ENCODE measurements at regions not wholly inside any gene's neighbourhood (a gene's known extent, or its start where the extent isn't known, plus 50 kb on each side); places are given as distances from the start of the nearest gene placed in this dataset.

- WGBS, 2 donors, result 70 to 81% methylated on average over 1 of the region's 1 CpG
- ATAC-seq (ENCODE audit: insufficient read depth, low FRiP score) (peak; percentile 65), DNase-seq (peak in 1 of 3 donors; percentile 15)
- peaks cover 0 to 72% (median 29%) of the 10 kb centered on the region in 3 donors for H3K27me3 ChIP-seq (ENCODE audit: control insufficient read depth in 3 of 3, insufficient read depth in 3 of 3, low read length in 2 of 3)
- peaks cover 0 to 10% (median 0%) of the 10 kb centered on the region in 5 donors for H3K4me1 ChIP-seq (ENCODE audit: control insufficient read depth in 5 of 5, insufficient read depth in 5 of 5, low read length in 5 of 5)
- H3K9me3 ChIP-seq (ENCODE audit: control insufficient read depth in 4 of 4, insufficient read depth in 3 of 4, low read length in 3 of 4), result no peaks in the 10 kb centered on the region
- H3K36me3 ChIP-seq (ENCODE audit: control insufficient read depth in 4 of 4, insufficient read depth in 4 of 4, low read length in 4 of 4), result no peaks in the 10 kb centered on the region
- H3K4me3 ChIP-seq, result no peak overlapping the region
- H3K27ac ChIP-seq (ENCODE audit: low read depth in 1 of 2, low read length in 1 of 2), result no peak overlapping the region
- H3K9ac ChIP-seq (ENCODE audit: insufficient read depth in 1 of 2, low read length in 2 of 2), result no peak overlapping the region
- no peak for TF ChIP-seq CTCF (IDR thresholded peaks at IDR 0.05; ENCODE audit: control extremely low read depth, extremely low read depth)
Measured at GRCh38 chr6:106005013-106005412, 81.1 kb upstream of the PRDM1 start.

GRCh38 chr6:106003268-106003987 lies 82.7 kb upstream of the PRDM1 start:
- Histone ChIP-seq H3K4me1 (ENCODE audit: control insufficient read depth in 5 of 5, insufficient read depth in 5 of 5, low read length in 5 of 5) (peaks cover 0 to 10% (median 0%) of the 10 kb centered on the region in 5 donors), H3K9me3 (ENCODE audit: control insufficient read depth in 4 of 4, insufficient read depth in 3 of 4, low read length in 3 of 4) (no peaks in the 10 kb centered on the region), H3K27me3 (ENCODE audit: control insufficient read depth in 3 of 3, insufficient read depth in 3 of 3, low read length in 2 of 3) (peaks cover 0 to 73% (median 28%) of the 10 kb centered on the region in 3 donors), H3K4me3 (no peak overlapping the region), H3K36me3 (ENCODE audit: control insufficient read depth in 4 of 4, insufficient read depth in 4 of 4, low read length in 4 of 4) (no peaks in the 10 kb centered on the region), H3K27ac (ENCODE audit: low read depth in 1 of 2, low read length in 1 of 2) (no peak overlapping the region), H3K9ac (ENCODE audit: insufficient read depth in 1 of 2, low read length in 2 of 2) (no peak overlapping the region)
- ATAC-seq (ENCODE audit: insufficient read depth, low FRiP score) (no peak), DNase-seq (no peak)
- 48 to 67% methylated on average over 2 of the region's 2 CpGs for WGBS, 2 donors
- no peak for TF ChIP-seq CTCF (IDR thresholded peaks at IDR 0.05; ENCODE audit: control extremely low read depth, extremely low read depth)

- Histone ChIP-seq H3K9me3 (ENCODE audit: control insufficient read depth in 4 of 4, insufficient read depth in 3 of 4, low read length in 3 of 4) (no peaks in the 10 kb centered on the region), H3K36me3 (ENCODE audit: control insufficient read depth in 4 of 4, insufficient read depth in 4 of 4, low read length in 4 of 4) (no peaks in the 10 kb centered on the region), H3K27me3 (ENCODE audit: control insufficient read depth in 3 of 3, insufficient read depth in 3 of 3, low read length in 2 of 3) (peaks cover 0 to 74% (median 39%) of the 10 kb centered on the region in 3 donors), H3K4me1 (ENCODE audit: control insufficient read depth in 5 of 5, insufficient read depth in 5 of 5, low read length in 5 of 5) (peaks cover 0 to 10% (median 0%) of the 10 kb centered on the region in 5 donors), H3K9ac (ENCODE audit: insufficient read depth in 1 of 2, low read length in 2 of 2) (no peak overlapping the region), H3K4me3 (no peak overlapping the region), H3K27ac (ENCODE audit: low read depth in 1 of 2, low read length in 1 of 2) (no peak overlapping the region)
- ATAC-seq (ENCODE audit: insufficient read depth, low FRiP score) (no peak), DNase-seq (no peak)
- no peak for TF ChIP-seq CTCF (IDR thresholded peaks at IDR 0.05; ENCODE audit: control extremely low read depth, extremely low read depth)
- WGBS, 2 donors, result 74 to 91% methylated on average over 1 of the region's 1 CpG
Measured at GRCh38 chr6:106002005-106002404, 84.1 kb upstream of the PRDM1 start.
